ENCODE measurements at regions not wholly inside any gene's neighbourhood (a gene's known extent, or its start where the extent isn't known, plus 50 kb on each side); places are given as distances from the start of the nearest gene placed in this dataset.

- TF ChIP-seq CTCF (IDR thresholded peaks at IDR 0.05; ENCODE audit: low read length) (no peak), EZH2 (IDR thresholded peaks at IDR 0.05; ENCODE audit: borderline replicate concordance, low read length) (no peak)
Measured at GRCh38 chr11:26017903-26018302, 314.0 kb upstream of the ANO3 start.
